Caco-2 (cell line): ENCODE measurements at regions not wholly inside any gene's neighbourhood (a gene's known extent, or its start where the extent isn't known, plus 50 kb on each side); places are given as distances from the start of the nearest gene placed in this dataset.
A peak's percentile ranks its signal among the peaks of the same experiment; 100 is the strongest.

ENCODE experiments used
- BruUV-seq: library from RNA; stranded (reverse); fragments of 400-500 nt; replicated peaks from 2 replicates; lab custom pipeline; 2021; lab: Mats Ljungman, UMichigan
- CTCF ChIA-PET: fragments of 300-600 bp; sonication (Branson Sonifier 250); formaldehyde crosslinking; loops from one replicate; lab custom pipeline; 2022; ENCODE audit warnings: antibody characterized with exemption; lab: Charles Lee
- POLR2A ChIA-PET: fragments of 300-600 bp; sonication (Branson Sonifier 250); formaldehyde crosslinking; loops from one replicate; lab custom pipeline; 2022; ENCODE audit warnings: antibody characterized with exemption; lab: Charles Lee
- DNase-seq, 2 experiments: peaks; one replicate each; pipeline versions ENCODE4 v3.0.0 to v3.0.0-alpha.2; 2020 to 2022
- H3K27me3 ChIP-seq: replicated peaks from 2 replicates; pipeline ENCODE4 v1.6.0; 2011; ENCODE audit warnings: low read length; ENCODE audit not compliant: control insufficient read depth, insufficient read depth
- H3K36me3 ChIP-seq: 2 replicates; pipeline ENCODE4 v1.5.1; 2011; ENCODE audit warnings: low read length; ENCODE audit not compliant: control insufficient read depth, insufficient read depth
- H3K4me1 ChIP-seq: fragments of 250-450 bp; sonication (Bioruptor Pico); 2 replicates; pipeline ENCODE4 v1.5.1; 2020; ENCODE audit warnings: mild to moderate bottlenecking
- H3K4me3 ChIP-seq: 2 replicates; pipeline ENCODE4 v1.5.1; 2011; ENCODE audit warnings: low read depth, mild to moderate bottlenecking, control low read depth, low read length
- H3K9me3 ChIP-seq: fragments of 250-450 bp; sonication (Bioruptor Pico); 2 replicates; pipeline ENCODE4 v1.5.1; 2020; ENCODE audit warnings: mild to moderate bottlenecking, moderate library complexity
- H3K27ac Mint-ChIP-seq: one replicate; pipeline ENCODE4 v1.8.0; 2022; ENCODE audit warnings: mixed read lengths; ENCODE audit not compliant: unreplicated experiment
- H3K27me3 Mint-ChIP-seq: one replicate; pipeline ENCODE4 v1.8.0; 2022; ENCODE audit warnings: mixed read lengths; ENCODE audit not compliant: insufficient read depth, unreplicated experiment
- H3K36me3 Mint-ChIP-seq: one replicate; pipeline ENCODE4 v1.8.0; 2022; ENCODE audit warnings: mild to moderate bottlenecking, mixed read lengths; ENCODE audit not compliant: insufficient read depth, unreplicated experiment
- H3K4me1 Mint-ChIP-seq: one replicate; pipeline ENCODE4 v1.8.0; 2022; ENCODE audit warnings: low read depth, mixed read lengths; ENCODE audit not compliant: unreplicated experiment
- H3K4me3 Mint-ChIP-seq: one replicate; pipeline ENCODE4 v1.8.0; 2022; ENCODE audit warnings: mild to moderate bottlenecking, moderate library complexity, mixed read lengths; ENCODE audit not compliant: unreplicated experiment
- H3K9me3 Mint-ChIP-seq: one replicate; pipeline ENCODE4 v1.8.0; 2022; ENCODE audit warnings: mixed read lengths; ENCODE audit not compliant: unreplicated experiment
- intact Hi-C: fragments of 100-400 bp; cut with micrococcal nuclease; formaldehyde crosslinking; loops from one replicate; pipeline ENCODE4 v1.10.0; 2022; ENCODE audit not compliant: unreplicated experiment
- TF ChIP-seq, protein P1 (sequence below), 2 experiments: fragments of 200-600 bp in 1 of 2; IDR thresholded peaks; 1 replicate in 1 of 2; 2 replicates in 1 of 2; pipeline versions ENCODE4 v1.5.1 to v1.8.0; 2011 to 2022; ENCODE audit warnings: antibody characterized with exemption in 1 of 2, control low read depth in 1 of 2, inconsistent platforms in 1 of 2, low read depth in 1 of 2, low read length in 1 of 2, mild to moderate bottlenecking in 1 of 2, moderate library complexity in 1 of 2; ENCODE audit not compliant: insufficient read depth in 1 of 2, severe bottlenecking in 1 of 2, unreplicated experiment in 1 of 2

DNA sequence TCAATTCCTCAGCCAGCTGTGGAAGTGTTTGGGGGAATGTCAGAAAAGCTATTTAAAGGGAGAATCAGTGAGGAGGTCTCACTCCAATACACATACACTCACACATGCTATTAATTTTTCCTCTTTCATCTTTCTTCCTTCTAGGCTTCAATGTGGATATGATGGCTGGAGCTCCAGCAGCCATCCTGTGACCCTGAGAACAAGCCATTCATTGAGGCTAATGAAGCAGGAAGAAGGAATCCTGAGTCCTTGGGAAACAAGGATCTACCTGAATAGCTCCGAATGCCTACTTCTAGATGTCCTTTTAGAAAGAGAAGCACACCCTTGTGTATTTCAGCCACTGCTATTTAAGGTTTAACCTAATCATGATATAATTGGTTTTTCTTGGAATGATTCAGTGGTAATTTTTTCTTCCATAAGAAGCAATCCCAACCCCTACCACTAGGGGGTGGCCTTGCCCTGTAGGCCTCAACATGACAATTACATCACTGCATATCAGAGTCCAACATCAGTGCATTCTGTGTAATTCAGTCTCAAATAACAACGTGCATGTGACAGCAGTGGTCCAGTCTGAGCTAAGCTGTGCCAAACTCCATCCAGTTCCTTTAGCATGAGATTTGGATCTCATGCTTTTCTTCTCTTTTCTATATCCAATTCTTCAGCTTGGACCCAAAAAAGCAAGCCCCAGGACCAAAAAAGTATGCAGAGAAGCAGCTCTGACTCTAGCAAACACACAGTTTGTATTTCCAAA is 85.3 kb upstream of the ANKRD1 start:
- H3K4me3 ChIP-seq = no peak overlapping the region
- intact Hi-C loops = loop anchor here (1.0 to 5.0 kb wide), 5 partner anchors 81 to 291 kb away; no protein-coding TSS in a partner anchor
- POLR2A ChIA-PET = no interaction called here
- no peaks in the 10 kb centered on the region for H3K9me3 Mint-ChIP-seq
- no peaks in the 10 kb centered on the region for H3K36me3 Mint-ChIP-seq
- H3K27ac Mint-ChIP-seq = no peak overlapping the region
- no TSS peak for BruUV-seq
- H3K9me3 ChIP-seq = no peaks in the 10 kb centered on the region
- no peaks in the 10 kb centered on the region for H3K27me3 ChIP-seq
- no peak overlapping the region for H3K4me3 Mint-ChIP-seq
- no peaks in the 10 kb centered on the region for H3K27me3 Mint-ChIP-seq
- H3K36me3 ChIP-seq = no peaks in the 10 kb centered on the region
- CTCF ChIA-PET = interaction anchor here (0.6 to 1.7 kb wide), 3 partner anchors 94 to 249 kb away, joined by 3 to 7 read pairs (median 3); no protein-coding TSS in a partner anchor
- TF ChIP-seq, protein P1, sequence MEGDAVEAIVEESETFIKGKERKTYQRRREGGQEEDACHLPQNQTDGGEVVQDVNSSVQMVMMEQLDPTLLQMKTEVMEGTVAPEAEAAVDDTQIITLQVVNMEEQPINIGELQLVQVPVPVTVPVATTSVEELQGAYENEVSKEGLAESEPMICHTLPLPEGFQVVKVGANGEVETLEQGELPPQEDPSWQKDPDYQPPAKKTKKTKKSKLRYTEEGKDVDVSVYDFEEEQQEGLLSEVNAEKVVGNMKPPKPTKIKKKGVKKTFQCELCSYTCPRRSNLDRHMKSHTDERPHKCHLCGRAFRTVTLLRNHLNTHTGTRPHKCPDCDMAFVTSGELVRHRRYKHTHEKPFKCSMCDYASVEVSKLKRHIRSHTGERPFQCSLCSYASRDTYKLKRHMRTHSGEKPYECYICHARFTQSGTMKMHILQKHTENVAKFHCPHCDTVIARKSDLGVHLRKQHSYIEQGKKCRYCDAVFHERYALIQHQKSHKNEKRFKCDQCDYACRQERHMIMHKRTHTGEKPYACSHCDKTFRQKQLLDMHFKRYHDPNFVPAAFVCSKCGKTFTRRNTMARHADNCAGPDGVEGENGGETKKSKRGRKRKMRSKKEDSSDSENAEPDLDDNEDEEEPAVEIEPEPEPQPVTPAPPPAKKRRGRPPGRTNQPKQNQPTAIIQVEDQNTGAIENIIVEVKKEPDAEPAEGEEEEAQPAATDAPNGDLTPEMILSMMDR (IDR thresholded peaks at IDR 0.05; ENCODE audit: insufficient read depth in 1 of 2, low read depth in 1 of 2, low read length in 1 of 2, severe bottlenecking in 1 of 2, unreplicated experiment in 1 of 2) = peak; percentile 82 to 93
- DNase-seq = peak in 1 of 2 experiments; percentile 74
- peaks cover 5% of the 10 kb centered on the region; the same call in 1 of the 2 replicates for H3K4me1 ChIP-seq
- peaks cover 8% of the 10 kb centered on the region for H3K4me1 Mint-ChIP-seq

DNA sequence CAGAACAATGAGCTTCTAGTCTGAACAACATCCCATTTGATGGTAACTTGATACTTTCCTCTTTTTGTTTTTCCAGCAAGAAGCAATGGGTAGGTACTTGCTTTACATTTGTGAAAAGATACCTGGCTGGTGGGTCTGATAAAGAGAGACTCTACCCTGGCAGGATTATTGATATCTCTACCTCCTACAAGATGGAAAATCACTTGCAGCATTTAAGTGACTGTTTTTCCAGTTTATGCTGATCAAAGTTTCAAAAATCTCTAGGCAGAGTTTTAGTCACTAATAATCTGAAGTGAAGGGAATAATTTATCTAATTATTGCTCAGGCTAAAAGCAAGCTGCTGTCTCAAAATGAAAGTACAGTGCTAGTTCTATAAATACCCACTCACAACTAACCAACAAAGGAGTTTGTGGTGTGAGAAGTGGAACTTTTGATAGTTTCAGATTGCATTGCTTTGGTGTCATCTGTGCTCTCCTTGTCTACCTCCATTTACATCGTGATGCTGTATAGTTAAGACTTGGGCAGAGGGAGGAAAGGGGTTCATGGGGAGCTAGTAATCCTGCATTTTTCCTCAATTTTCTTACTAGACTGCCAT is 86.0 kb upstream of the ANKRD1 start:
- no peak for DNase-seq
- Histone ChIP-seq H3K9me3 (no peaks in the 10 kb centered on the region), H3K27me3 (no peaks in the 10 kb centered on the region), H3K4me3 (no peak overlapping the region), H3K4me1 (peaks cover 5% of the 10 kb centered on the region; the same call in 1 of the 2 replicates), H3K36me3 (no peaks in the 10 kb centered on the region)
- CTCF ChIA-PET = interaction anchor here (0.6 to 1.7 kb wide), 4 partner anchors 95 to 248 kb away, joined by 3 to 7 read pairs (median 3); no protein-coding TSS in a partner anchor
- TF ChIP-seq, protein P1 (IDR thresholded peaks at IDR 0.05; ENCODE audit: insufficient read depth in 1 of 2, low read depth in 1 of 2, low read length in 1 of 2, severe bottlenecking in 1 of 2, unreplicated experiment in 1 of 2) = no peak
- intact Hi-C loops = loop anchor here (1.0 to 5.0 kb wide), 5 partner anchors 80 to 290 kb away; no protein-coding TSS in a partner anchor
- no peak overlapping the region for H3K27ac Mint-ChIP-seq
- H3K4me3 Mint-ChIP-seq = no peak overlapping the region
- no peaks in the 10 kb centered on the region for H3K9me3 Mint-ChIP-seq
- H3K4me1 Mint-ChIP-seq = peaks cover 8% of the 10 kb centered on the region
- H3K36me3 Mint-ChIP-seq = no peaks in the 10 kb centered on the region
- POLR2A ChIA-PET = no interaction called here
- BruUV-seq = no TSS peak
- H3K27me3 Mint-ChIP-seq = no peaks in the 10 kb centered on the region

DNA sequence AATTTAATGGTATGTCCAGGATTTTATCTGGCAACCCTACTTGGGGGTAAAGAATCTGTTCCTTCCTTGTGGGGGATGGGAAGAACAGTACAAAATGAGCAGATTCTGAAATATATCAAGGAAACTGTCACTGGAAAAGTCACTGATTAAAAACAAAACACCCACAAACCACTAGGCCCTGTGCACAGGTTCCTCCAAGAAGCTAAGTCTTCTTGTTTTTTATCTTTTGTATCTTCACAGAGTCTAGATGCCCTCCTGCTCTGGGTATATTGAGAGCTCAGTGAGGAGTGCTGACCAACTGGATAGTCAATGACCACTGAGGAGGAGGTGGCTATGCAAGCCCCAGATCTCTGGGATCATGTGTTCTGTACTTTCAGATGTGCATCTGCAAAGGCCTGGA is 86.8 kb upstream of the ANKRD1 start:
- no peak overlapping the region for H3K4me3 Mint-ChIP-seq
- POLR2A ChIA-PET = no interaction called here

More for the DNA sequence above, 86.8 kb upstream of the ANKRD1 start:
- H3K4me1 Mint-ChIP-seq = peaks cover 8% of the 10 kb centered on the region
- no peaks in the 10 kb centered on the region for H3K9me3 Mint-ChIP-seq
- TF ChIP-seq, protein P1 (IDR thresholded peaks at IDR 0.05; ENCODE audit: insufficient read depth in 1 of 2, low read depth in 1 of 2, low read length in 1 of 2, severe bottlenecking in 1 of 2, unreplicated experiment in 1 of 2) = no peak
- intact Hi-C loops = loop anchor here (2.0 to 5.0 kb wide), 2 partner anchors 80 to 289 kb away; no protein-coding TSS in a partner anchor
- no peaks in the 10 kb centered on the region for H3K27me3 Mint-ChIP-seq
- Histone ChIP-seq H3K4me1 (peaks cover 5% of the 10 kb centered on the region; the same call in 1 of the 2 replicates), H3K4me3 (no peak overlapping the region), H3K9me3 (no peaks in the 10 kb centered on the region), H3K36me3 (no peaks in the 10 kb centered on the region), H3K27me3 (no peaks in the 10 kb centered on the region)
- no TSS peak for BruUV-seq
- CTCF ChIA-PET = no interaction called here
- H3K36me3 Mint-ChIP-seq = no peaks in the 10 kb centered on the region
- no peak for DNase-seq
- H3K27ac Mint-ChIP-seq = no peak overlapping the region
